Naive thymus-derived CD8-positive, alpha-beta T cell (primary cell): ENCODE measurements at regions not wholly inside any gene's neighbourhood (a gene's known extent, or its start where the extent isn't known, plus 50 kb on each side); places are given as distances from the start of the nearest gene placed in this dataset.

Experiments
- ATAC-seq, 2 donors: fragments of 150-1000 bp; cut with Tn5 transposase in 1 of 2; sonication (Bioruptor Pico), chemical (Tn5 transposase) in 1 of 2; 1 replicate in 1 of 2; 2 replicates in 1 of 2; pipeline ENCODE4 v1.10.0; 2021; ENCODE audit warnings: mild to moderate bottlenecking in 2 of 2, moderate library complexity in 2 of 2
- POLR2A ChIA-PET: fragments of 350-600 bp; sonication (Branson Sonifier 250); formaldehyde crosslinking; loops from one replicate; lab custom pipeline; 2021; ENCODE audit warnings: antibody characterized with exemption; lab: Charles Lee
- DNase-seq, 10 donors: peaks; one replicate each; pipeline versions ENCODE4 v3.0.0 to v3.0.0-alpha.2; 2020 to 2022
- H3K27ac Mint-ChIP-seq, 10 donors: one replicate each; pipeline ENCODE4 v1.8.0; 2020 to 2022; ENCODE audit warnings: mild to moderate bottlenecking in 10 of 10, mixed read lengths in 10 of 10, moderate library complexity in 4 of 10, inconsistent platforms in 1 of 10
- H3K27me3 Mint-ChIP-seq, 5 donors: one replicate each; pipeline ENCODE4 v1.8.0; 2021 to 2022; ENCODE audit warnings: mixed read lengths in 5 of 5
- H3K36me3 Mint-ChIP-seq, 3 donors: one replicate each; pipeline ENCODE4 v1.8.0; 2020 to 2022; ENCODE audit warnings: mixed read lengths in 3 of 3, mild to moderate bottlenecking in 2 of 3, inconsistent platforms in 1 of 3
- H3K4me1 Mint-ChIP-seq, 4 donors: one replicate each; pipeline ENCODE4 v1.8.0; 2021 to 2022; ENCODE audit warnings: mixed read lengths in 4 of 4
- H3K4me3 Mint-ChIP-seq, 10 donors: one replicate each; pipeline ENCODE4 v1.8.0; 2020 to 2022; ENCODE audit warnings: mild to moderate bottlenecking in 10 of 10, mixed read lengths in 10 of 10, moderate library complexity in 6 of 10, inconsistent platforms in 1 of 10
- H3K9me3 Mint-ChIP-seq, 9 donors: one replicate each; pipeline ENCODE4 v1.8.0; 2020 to 2022; ENCODE audit warnings: mixed read lengths in 9 of 9, mild to moderate bottlenecking in 3 of 9, inconsistent platforms in 1 of 9, moderate library complexity in 1 of 9

GRCh38 chr17:27402943-27403342, 53.3 kb upstream of the KSR1 start:
- no peaks in the 10 kb centered on the region for H3K36me3 Mint-ChIP-seq
- no peaks in the 10 kb centered on the region for H3K9me3 Mint-ChIP-seq
- ATAC-seq: no peak
- H3K4me3 Mint-ChIP-seq: no peak overlapping the region
- POLR2A ChIA-PET: no interaction called here
- peaks cover 0 to 16% (median 0%) of the 10 kb centered on the region in 5 donors for H3K27me3 Mint-ChIP-seq
- H3K4me1 Mint-ChIP-seq: no peaks in the 10 kb centered on the region
- no peak for DNase-seq
- H3K27ac Mint-ChIP-seq: no peak overlapping the region

- Mint-ChIP-seq H3K36me3 (no peaks in the 10 kb centered on the region), H3K27ac (no peak overlapping the region), H3K4me1 (no peaks in the 10 kb centered on the region), H3K27me3 (peaks cover 0 to 16% (median 3%) of the 10 kb centered on the region in 5 donors), H3K9me3 (no peaks in the 10 kb centered on the region), H3K4me3 (no peak overlapping the region)
- POLR2A ChIA-PET: no interaction called here
- ATAC-seq: no peak
- DNase-seq: no peak
Observed at GRCh38 chr17:27403480-27404005, 52.7 kb upstream of the KSR1 start.

- H3K4me3 Mint-ChIP-seq: no peak overlapping the region
Observed at GRCh38 chr17:27404676-27405075, 51.6 kb upstream of the KSR1 start.

More at GRCh38 chr17:27404676-27405075, 51.6 kb upstream of the KSR1 start:
- Mint-ChIP-seq H3K36me3 (no peaks in the 10 kb centered on the region), H3K27ac (no peak overlapping the region), H3K9me3 (no peaks in the 10 kb centered on the region), H3K4me1 (no peaks in the 10 kb centered on the region), H3K27me3 (peaks cover 0 to 15% (median 2%) of the 10 kb centered on the region in 5 donors)
- ATAC-seq: no peak
- no peak for DNase-seq
- POLR2A ChIA-PET: no interaction called here
